ENCODE measurements at regions not wholly inside any gene's neighbourhood (a gene's known extent, or its start where the extent isn't known, plus 50 kb on each side); places are given as distances from the start of the nearest gene placed in this dataset.

DNA sequence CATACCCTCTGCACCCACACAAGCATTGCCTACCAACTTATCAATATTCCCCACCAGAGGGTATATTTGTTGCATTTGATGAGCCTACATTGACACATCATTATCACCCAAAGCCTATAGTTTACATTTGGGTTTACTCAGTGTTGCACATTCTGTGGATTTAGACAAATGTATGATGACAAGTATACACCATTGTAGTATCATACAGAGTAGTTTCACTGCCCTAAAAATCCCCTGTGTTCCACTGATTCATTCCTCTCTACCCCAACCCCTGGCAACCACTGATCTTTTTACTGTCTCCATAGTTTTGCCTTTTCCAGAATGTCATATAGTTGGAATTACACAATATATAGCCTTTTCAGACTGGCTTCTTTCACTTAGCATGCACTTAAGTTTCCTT lies 85.7 kb upstream of the CPLX2 start:
- in situ Hi-C loops (cut with MboI; ENCODE audit: low pct_ligation_motif_present in 1 of 4, low pct_unique_long_range_greater_than_20kb in 1 of 4, low sequenced_read_pairs in 3 of 4): no loop called here
- H3K9me3 ChIP-seq: no peaks in the 10 kb centered on the region
- H3K36me3 ChIP-seq: no peaks in the 10 kb centered on the region
- H3K4me3 ChIP-seq: no peak overlapping the region
- intact Hi-C loops (cut with DNase I; ENCODE audit: low total_unique reads): loop anchor here (5.0 kb wide), 1 partner anchor 1277 kb away; no protein-coding TSS in a partner anchor
- H3K4me1 ChIP-seq: no peaks in the 10 kb centered on the region
- H3K27me3 ChIP-seq: peaks cover 12% of the 10 kb centered on the region
- TF ChIP-seq, protein P1, sequence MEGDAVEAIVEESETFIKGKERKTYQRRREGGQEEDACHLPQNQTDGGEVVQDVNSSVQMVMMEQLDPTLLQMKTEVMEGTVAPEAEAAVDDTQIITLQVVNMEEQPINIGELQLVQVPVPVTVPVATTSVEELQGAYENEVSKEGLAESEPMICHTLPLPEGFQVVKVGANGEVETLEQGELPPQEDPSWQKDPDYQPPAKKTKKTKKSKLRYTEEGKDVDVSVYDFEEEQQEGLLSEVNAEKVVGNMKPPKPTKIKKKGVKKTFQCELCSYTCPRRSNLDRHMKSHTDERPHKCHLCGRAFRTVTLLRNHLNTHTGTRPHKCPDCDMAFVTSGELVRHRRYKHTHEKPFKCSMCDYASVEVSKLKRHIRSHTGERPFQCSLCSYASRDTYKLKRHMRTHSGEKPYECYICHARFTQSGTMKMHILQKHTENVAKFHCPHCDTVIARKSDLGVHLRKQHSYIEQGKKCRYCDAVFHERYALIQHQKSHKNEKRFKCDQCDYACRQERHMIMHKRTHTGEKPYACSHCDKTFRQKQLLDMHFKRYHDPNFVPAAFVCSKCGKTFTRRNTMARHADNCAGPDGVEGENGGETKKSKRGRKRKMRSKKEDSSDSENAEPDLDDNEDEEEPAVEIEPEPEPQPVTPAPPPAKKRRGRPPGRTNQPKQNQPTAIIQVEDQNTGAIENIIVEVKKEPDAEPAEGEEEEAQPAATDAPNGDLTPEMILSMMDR (IDR thresholded peaks at IDR 0.05): no peak
- TF ChIP-seq EP300 (IDR thresholded peaks at IDR 0.05; ENCODE audit: low read depth) (no peak), POLR2AphosphoS5 (IDR thresholded peaks at IDR 0.05) (no peak), POLR2A (IDR thresholded peaks at IDR 0.05) (no peak)
- no peak for DNase-seq
- H3K27ac ChIP-seq: no peak overlapping the region

DNA sequence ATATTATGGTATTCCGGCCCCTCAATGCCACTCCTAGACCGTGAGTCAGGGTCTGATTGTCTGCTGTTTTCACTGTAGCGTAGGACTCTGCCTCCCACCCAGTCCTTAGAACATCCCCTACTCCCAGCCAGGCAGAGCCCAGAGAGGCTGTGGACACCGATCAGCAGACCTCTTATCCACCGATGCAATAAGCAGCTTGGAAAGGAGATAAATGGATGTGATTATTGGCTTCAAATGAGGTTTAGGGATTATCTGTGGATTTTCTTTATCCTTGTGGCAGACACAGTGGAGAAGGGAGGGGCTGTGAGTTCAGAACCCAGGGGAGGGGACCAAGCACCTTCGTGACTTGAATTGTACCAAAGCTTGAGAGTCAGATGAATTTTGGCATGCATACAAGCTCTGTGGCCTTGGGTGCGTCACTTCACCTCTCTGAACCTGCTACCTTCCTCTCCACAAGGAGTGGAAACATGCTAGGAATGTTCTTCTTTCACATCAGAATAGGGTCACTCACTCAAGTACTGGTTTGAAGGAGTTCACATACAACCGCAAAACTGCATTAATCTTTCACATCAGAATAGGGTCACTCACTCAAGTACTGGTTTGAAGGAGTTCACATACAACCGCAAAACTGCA lies 83.1 kb upstream of the CPLX2 start:
- in situ Hi-C loops (cut with MboI; ENCODE audit: low pct_ligation_motif_present in 1 of 4, low pct_unique_long_range_greater_than_20kb in 1 of 4, low sequenced_read_pairs in 3 of 4) (no loop called here), intact Hi-C loops (cut with DNase I; ENCODE audit: low total_unique reads) (loop anchor here (5.0 kb wide), 1 partner anchor 1274 kb away; no protein-coding TSS in a partner anchor)
- Histone ChIP-seq H3K4me1 (no peaks in the 10 kb centered on the region), H3K9me3 (no peaks in the 10 kb centered on the region), H3K27me3 (peaks cover 28% of the 10 kb centered on the region), H3K4me3 (no peak overlapping the region), H3K27ac (no peak overlapping the region), H3K36me3 (no peaks in the 10 kb centered on the region)
- 78 to 100% methylated on average over 2 to 9 of the region's 9 CpGs for WGBS, 2 donors (ENCODE audit: low coverage in 1 of 2)
- TF ChIP-seq, protein P1 (IDR thresholded peaks at IDR 0.05): no peak
- no peak for DNase-seq

DNA sequence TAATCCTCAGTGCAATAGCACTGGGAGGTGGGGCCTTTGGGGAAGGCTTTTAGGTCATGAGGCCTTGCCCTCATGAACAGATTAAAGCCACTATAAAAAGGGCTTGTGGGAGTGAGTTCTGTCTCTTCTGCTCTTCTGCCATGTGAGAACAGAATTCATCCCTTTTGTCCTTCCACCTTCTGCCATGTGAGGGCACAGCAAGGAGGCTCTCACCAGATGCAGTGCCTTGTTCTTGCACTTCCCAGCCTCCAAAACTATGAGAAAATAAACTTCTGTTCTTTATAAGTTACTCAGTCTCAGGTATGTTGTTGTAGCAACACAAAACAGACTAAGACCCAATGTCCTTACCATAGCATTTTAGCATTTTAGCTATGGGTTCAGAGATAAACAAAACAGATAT lies 81.7 kb upstream of the CPLX2 start:
- no peak overlapping the region for H3K27ac ChIP-seq
- intact Hi-C loops (cut with DNase I; ENCODE audit: low total_unique reads): loop anchor here (5.0 kb wide), 1 partner anchor 1273 kb away; no protein-coding TSS in a partner anchor
- H3K27me3 ChIP-seq: peaks cover 37% of the 10 kb centered on the region
- H3K4me3 ChIP-seq: no peak overlapping the region
- no peak for DNase-seq
- TF ChIP-seq POLR2AphosphoS5 (IDR thresholded peaks at IDR 0.05): no peak
- no peak for TF ChIP-seq EP300 (IDR thresholded peaks at IDR 0.05; ENCODE audit: low read depth)
- TF ChIP-seq, protein P1 (IDR thresholded peaks at IDR 0.05): no peak
- TF ChIP-seq POLR2A (IDR thresholded peaks at IDR 0.05): no peak
- no peaks in the 10 kb centered on the region for H3K36me3 ChIP-seq
- H3K9me3 ChIP-seq: no peaks in the 10 kb centered on the region
- no peaks in the 10 kb centered on the region for H3K4me1 ChIP-seq
- in situ Hi-C loops (cut with MboI; ENCODE audit: low pct_ligation_motif_present in 1 of 4, low pct_unique_long_range_greater_than_20kb in 1 of 4, low sequenced_read_pairs in 3 of 4): no loop called here

- 50 to 53% methylated on average over 3 to 4 of the region's 4 CpGs for WGBS, 2 donors (ENCODE audit: low coverage in 1 of 2)
- DNase-seq: no peak
- H3K4me1 ChIP-seq: no peaks in the 10 kb centered on the region
- H3K4me3 ChIP-seq: no peak overlapping the region
- H3K27me3 ChIP-seq: peaks cover 42% of the 10 kb centered on the region
- no peaks in the 10 kb centered on the region for H3K9me3 ChIP-seq
- in situ Hi-C loops (cut with MboI; ENCODE audit: low pct_ligation_motif_present in 1 of 4, low pct_unique_long_range_greater_than_20kb in 1 of 4, low sequenced_read_pairs in 3 of 4) (no loop called here), intact Hi-C loops (cut with DNase I; ENCODE audit: low total_unique reads) (no loop called here)
- no peak overlapping the region for H3K27ac ChIP-seq
- TF ChIP-seq EP300 (IDR thresholded peaks at IDR 0.05; ENCODE audit: low read depth) (no peak), POLR2A (IDR thresholded peaks at IDR 0.05) (no peak), POLR2AphosphoS5 (IDR thresholded peaks at IDR 0.05) (no peak)
- TF ChIP-seq, protein P1 (IDR thresholded peaks at IDR 0.05): no peak
- no peaks in the 10 kb centered on the region for H3K36me3 ChIP-seq
These were observed 80.6 kb upstream of the CPLX2 start for GRCh38 chr5:175790796-175791195.

Measured in transverse colon (tissue), 4 donors.